ENCODE measurements at regions not wholly inside any gene's neighbourhood (a gene's known extent, or its start where the extent isn't known, plus 50 kb on each side); places are given as distances from the start of the nearest gene placed in this dataset.
"Not testable (repeated sequence)": the region's sequence is repeated elsewhere in the genome, so short reads cannot be mapped to it uniquely, and the experiment has no call there.

DNA sequence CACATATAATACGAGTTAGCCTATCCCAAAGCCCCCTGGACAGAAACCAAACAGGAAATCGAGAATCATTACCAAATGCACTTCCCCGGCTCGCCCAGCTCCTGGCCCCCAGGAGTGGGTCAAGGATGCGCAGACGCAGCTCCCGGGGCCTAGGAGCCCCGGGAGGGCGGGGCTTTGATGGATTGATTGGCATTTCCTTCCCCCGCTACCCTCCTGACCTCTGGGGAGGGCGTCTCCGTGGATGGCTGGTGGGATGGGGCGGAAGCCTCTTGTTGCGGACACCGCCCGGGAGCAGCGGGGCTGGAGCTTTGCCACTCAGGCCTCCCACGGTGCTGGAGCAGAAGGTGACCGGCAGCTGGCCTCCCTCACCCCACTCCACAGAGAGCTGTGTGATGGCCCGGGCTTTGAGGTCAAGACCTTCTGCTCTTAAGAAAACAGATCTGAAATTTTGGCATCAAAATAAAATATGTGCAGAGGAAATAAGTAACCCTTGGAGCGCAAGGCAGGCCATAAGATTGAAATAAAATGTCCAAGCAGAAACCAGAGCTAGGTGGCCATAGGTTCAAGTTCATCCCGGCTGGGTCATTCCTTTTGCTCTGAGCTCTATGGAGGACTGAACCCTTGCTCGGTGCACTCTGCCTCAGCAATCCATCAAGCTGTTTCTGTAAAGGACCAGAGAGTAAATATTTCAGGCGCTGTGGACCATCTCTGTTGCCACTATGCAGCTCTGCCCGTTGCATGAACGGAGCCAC is 262.3 kb downstream of the SOX9 start:
- in situ Hi-C loops (cut with HindIII; ENCODE audit: low sequenced_read_pairs), result no loop called here

DNA sequence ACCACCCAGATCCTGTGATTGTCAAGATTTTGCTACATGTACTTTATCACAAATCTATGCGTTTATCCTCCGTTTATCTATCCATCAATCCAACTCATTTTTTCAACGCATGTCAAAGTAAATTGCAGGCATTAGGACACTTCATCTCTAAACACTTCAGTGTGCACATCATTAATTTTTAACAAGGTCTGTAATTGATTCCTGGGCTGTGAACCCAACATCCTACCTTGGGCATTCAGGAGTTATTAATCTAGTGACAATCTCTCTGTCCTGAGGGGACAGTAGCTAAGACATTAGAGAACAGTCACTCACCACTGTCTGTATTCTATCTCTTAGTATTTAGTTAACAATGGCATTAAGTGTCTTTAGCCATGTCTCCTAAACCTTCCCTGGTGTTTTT is 264.7 kb downstream of the SOX9 start:
- in situ Hi-C loops (cut with HindIII; ENCODE audit: low sequenced_read_pairs), result no loop called here

DNA sequence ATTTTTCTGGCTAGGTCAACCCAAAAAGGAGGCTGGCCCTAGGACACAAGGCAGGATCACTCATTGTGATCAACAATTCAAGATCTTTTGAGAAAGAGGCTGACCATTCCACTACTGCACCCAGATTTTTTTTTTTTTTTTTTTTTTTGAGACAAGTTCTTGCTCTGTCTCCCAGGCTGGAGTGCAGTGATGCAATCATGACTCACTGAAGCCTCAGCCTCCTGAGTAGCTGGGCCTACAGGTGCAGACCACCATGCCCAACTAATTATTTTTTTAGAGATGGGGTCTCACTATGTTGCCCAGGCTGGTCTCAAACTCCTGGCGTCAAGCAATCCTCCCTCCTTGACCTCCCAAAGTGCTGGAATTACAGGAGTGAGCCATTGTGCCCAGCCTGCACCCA is 265.4 kb downstream of the SOX9 start:
- in situ Hi-C loops (cut with HindIII; ENCODE audit: low sequenced_read_pairs), result not testable (repeated sequence)

DNA sequence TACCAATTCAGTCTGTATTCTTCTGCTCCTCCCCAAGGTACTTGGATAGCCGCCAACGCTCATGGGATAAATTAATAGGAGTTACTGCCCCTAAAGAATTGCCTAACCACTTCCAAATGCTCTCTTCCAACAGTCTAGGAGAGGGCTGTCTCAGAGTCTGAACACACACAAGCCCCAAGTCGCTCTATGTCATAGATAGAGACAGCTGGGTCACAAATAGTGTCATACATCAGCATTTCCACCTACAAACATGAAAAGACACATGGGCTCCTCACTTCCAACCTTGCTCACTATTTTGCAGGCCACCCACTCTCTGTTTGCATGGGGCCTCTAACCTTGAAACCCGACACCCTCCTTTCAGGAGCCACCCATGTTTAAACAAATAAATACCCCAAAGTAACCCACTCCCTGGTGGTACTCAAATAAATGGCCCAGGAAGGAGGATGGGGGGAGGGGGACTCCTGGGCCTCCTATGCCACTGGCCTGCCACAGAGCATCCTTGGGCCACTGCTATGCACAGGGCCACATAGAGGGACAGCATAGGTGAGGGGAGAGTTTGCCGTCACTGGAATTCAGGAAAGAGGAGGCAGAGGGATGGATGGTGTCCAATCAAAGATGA is 265.9 kb downstream of the SOX9 start:
- in situ Hi-C loops (cut with HindIII; ENCODE audit: low sequenced_read_pairs), result no loop called here

DNA sequence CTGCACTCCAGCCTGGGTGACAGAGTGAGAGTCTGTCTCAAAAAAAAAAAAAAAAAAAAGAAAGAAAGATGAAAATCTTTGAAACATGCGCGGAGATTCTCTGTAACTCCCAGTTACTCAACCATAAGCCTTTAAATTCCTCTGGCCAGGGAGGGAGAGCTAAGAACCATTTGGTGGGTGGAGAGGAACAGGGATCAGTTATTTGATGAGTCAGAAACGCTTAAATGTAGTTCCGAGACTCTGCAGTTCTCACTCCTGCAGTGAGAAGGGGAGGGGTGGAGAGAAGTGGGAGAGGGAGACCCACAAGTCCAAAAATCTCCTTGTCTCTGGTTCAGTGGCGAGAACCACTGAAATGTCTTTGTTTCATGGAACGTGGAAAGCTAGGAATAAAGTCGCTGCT is 266.7 kb downstream of the SOX9 start:
- in situ Hi-C loops (cut with HindIII; ENCODE audit: low sequenced_read_pairs), result no loop called here

DNA sequence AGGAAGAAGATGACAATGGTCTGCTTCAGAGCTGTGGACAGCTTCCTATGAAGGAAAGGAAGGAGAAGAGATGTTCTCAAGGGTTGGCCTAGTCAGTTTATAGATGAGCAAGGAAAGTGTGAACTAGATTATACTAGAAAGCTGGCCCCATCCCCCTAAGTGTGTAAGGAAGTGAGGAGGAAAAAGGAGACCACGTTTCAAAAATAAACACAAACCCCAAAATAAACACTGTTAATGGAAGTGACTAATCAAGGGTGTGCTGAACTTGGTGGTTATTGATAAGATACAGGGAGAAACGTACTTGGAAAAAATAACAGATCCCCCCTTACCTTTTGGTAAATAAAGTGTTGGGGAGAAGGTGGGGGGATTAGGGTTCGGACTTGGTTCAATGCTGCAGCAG is 267.1 kb downstream of the SOX9 start:
- in situ Hi-C loops (cut with HindIII; ENCODE audit: low sequenced_read_pairs), result no loop called here

DNA sequence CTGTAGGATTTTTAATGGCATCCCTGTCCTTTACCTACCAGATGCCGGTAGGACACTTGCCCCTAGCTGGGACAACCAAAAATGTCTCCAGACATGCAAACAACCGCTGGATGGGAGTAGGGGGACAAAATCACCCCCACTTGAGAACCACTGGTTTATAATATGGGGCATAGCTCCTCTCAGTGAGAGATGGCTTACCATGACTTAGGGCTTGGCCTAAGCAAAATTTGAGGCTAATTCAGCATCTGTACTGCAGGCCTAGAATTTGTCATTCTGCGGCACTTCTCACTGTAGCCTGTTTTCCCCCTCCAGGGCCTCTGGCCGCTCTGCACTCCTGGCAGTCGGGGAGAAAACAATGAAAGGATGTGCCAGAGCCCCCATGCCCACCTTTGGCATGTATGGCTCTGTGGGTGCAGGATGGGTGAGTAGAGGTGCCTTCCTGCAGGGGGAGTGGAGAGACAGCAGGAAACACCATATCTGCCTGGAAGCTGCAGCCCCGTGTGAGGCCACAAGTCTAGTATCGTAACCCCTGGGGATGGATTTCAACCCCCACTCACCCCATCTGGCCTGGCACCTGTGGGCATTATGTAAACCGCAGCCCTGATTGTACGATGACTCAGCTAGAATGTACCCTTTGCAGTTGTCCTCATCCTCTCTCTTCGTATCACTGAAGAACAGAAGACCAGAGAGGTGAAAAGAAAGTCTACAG is 268.1 kb downstream of the SOX9 start:
- in situ Hi-C loops (cut with HindIII; ENCODE audit: low sequenced_read_pairs), result no loop called here

DNA sequence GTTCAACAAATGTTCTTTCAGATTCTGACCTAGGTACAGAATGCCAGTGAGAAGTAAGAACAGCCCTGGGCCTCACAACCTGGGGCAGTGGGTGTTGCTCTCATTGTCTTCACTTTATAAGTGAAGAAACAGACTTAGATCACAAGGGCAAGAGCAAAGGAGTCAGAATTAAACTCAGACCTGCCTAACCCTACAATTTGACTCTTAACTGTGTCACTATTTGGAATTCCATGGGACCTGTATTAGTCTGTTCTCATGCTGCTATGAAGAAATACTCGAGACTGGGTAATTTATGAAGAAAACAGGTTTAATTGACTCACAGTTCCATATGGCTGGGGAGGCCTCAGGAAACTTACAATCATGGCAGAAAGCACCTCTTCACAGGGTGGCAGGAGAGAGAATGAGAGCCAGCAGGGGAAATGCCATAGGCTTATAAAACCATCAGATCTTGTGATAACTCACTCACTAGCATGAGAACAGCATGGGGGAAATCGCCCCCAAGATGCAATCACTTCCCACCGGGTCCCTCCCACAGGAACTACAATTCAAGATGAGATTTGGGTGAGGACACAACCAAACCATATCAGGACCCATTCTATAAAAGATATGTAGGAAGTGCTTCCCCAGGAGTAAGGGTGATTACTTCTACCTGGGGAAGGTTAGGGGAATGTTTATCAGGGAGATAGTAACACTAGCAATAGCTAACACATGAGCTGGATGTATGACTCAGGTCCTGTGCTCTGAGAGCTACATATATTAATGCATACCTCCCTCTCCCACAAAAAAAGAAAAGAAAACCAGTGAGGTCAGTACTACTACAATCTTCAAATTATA is 270.1 kb downstream of the SOX9 start:
- in situ Hi-C loops (cut with HindIII; ENCODE audit: low sequenced_read_pairs), result no loop called here

DNA sequence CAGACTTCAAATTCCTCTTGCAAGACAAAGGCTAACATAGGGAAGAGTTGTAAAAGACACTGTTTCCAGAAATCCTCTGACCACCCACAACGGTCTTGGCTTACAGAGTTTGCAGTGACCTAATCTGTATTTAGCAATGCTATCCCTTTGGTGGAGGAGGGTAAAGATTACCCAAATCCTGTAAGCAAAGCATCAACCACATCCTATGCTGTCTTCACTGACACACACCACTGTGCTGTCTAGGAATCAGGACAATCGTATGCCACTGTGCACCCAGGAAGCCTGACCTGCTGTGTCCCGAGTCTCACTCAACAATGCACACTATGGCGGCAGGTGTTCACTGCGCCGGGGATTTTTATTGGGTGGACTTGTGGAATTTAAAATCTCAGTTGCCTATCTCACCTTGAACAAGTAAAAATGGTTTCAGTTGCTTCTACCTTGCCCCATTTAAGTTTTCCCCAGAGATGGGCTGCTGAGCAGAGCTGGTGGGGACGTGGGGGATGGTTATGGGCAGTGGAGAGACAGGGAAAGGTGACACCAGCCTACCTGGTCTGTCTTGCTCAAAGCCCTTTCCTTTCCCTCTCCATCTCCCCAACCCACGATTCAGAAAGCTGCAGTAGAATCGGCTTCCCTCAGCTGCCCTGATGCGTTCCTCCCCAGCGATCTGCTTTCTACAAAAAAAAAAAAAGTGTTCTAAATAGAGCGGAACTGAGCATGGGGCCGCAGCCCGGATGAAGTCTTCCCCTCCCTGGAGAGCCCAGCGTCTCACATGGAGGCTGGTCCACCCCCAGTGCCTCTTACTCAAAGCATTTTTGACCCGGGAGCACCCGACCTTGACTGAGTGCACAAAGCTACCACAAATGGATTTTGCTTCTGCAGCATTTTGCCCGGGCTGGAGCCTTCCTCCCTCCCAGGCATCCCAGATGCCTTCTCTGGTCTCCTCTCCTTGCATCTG is 271.5 kb downstream of the SOX9 start:
- in situ Hi-C loops (cut with HindIII; ENCODE audit: low sequenced_read_pairs), result no loop called here

DNA sequence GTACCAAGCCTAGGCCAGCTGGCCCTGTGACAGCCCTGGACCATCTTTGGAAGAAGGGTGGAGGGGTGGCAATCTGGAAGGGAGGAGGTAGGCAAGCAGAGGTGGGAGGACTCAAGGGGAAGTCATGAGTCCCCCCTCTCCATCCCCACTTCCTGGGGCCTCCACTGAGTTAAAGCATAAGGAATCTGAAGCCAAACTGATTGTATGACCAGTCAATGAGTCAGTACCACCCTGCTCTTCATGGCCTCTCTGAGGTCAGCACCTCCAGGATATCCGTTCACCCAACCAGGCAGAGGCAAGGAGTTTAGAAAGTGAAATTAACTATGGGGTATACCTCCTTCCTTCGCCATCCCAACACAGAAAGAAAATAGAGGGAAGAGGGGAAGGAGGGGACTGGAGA is 272.7 kb downstream of the SOX9 start:
- in situ Hi-C loops (cut with HindIII; ENCODE audit: low sequenced_read_pairs), result no loop called here

DNA sequence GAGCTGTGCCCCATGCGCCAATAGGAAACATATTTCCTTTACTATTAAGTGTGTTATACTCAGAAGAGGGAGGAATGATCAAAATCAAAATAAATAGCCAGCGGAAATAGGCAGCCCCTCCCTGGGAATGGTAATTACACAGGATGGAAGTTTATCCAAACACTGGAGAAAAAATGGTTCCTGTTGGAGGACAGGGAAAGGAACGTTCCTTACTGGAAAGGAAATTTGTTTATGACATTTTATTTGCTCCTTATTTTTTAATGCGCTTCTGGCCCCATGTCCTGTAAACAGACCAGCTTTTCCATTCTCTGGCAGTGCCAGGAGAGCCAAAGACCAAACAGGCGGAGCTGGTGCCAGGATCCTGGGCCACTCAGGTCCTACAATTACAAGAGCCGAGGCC is 273.7 kb downstream of the SOX9 start:
- in situ Hi-C loops (cut with HindIII; ENCODE audit: low sequenced_read_pairs), result no loop called here

DNA sequence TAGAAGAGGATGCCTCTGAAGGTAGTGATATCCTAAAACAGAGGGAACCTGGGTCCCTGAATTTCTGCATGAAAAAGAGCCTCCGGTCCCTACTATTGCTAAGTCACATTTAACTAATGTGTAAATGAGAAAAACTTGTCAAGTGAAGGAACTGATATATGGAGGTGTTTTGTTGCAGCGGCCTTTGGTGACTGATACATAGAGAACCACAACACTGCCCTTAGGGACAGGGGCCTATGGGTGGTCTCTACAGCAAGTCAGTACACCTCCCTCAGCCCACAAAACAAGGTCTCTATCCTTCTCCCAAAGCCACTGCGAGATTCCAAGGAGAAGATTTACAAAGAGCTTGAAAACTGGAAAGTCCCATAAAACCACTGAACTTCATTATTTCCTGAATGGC is 275.3 kb downstream of the SOX9 start:
- in situ Hi-C loops (cut with HindIII; ENCODE audit: low sequenced_read_pairs), result no loop called here

DNA sequence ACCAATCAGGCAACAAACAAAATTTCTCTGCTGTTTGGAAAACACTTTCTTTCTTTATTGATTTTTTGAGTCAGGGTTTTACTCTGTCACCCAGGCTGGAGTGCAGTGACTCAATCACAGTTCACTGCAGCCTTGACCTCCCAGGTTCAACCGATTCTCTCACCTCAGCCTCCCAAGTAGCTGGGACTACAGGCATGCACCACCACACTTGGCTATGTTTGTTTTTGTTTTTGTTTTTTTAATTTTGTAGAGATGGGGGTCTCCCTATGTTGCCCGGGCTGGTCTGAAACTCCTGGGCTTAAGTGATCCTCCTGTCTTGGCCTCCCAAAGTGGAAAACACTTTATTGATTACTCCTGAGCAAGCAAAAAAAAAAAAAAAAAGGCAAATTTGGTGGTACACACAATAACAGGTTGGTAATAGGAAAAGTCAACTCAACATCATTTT is 276.4 kb downstream of the SOX9 start:
- in situ Hi-C loops (cut with HindIII; ENCODE audit: low sequenced_read_pairs), result no loop called here

DNA sequence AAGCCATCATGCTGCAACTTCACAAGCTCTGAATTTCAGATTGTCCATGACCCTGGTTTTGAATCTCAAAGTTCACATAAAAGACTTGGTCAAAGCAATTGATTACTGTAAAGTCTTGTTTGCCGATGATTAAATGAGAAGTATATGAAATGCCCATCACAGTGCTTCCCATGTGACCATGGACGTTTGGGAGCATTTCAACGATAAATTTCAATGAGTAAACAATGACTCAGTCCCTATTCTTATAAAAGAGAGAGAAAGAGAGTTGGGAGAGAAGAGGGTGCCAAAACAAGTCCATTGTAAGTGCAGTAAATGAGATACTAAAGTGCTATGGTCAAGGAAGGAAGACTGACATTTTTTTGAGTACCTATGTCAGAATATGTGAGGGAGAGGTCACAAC is 276.9 kb downstream of the SOX9 start:
- in situ Hi-C loops (cut with HindIII; ENCODE audit: low sequenced_read_pairs), result no loop called here

DNA sequence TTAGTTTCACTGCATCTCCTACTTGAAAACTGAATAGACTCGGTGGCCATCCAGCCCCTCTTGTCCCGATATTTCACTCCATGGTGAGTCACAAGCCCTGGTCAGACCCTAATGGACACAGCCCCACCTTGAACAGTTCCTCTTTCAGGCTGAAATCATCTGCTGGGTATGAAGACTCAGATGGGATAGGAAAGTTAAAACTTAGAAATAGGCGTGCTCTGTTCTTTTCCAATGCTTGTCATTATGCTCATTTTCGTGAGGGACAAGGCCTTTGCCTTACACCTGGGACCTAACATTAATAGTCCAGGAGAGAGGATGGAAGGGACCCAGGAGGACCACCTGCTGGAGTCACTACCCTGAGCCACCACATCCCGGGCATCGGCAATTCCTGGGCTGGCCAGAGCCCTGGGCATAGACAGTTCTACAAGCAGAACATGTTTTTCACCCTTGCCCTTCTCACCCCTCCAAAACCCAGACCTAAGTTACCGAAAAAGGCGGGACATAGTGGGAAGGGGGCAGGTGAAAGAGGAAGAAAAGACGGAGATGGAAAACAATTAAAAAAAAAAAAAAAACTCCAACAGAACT is 278.3 kb downstream of the SOX9 start:
- in situ Hi-C loops (cut with HindIII; ENCODE audit: low sequenced_read_pairs), result no loop called here

DNA sequence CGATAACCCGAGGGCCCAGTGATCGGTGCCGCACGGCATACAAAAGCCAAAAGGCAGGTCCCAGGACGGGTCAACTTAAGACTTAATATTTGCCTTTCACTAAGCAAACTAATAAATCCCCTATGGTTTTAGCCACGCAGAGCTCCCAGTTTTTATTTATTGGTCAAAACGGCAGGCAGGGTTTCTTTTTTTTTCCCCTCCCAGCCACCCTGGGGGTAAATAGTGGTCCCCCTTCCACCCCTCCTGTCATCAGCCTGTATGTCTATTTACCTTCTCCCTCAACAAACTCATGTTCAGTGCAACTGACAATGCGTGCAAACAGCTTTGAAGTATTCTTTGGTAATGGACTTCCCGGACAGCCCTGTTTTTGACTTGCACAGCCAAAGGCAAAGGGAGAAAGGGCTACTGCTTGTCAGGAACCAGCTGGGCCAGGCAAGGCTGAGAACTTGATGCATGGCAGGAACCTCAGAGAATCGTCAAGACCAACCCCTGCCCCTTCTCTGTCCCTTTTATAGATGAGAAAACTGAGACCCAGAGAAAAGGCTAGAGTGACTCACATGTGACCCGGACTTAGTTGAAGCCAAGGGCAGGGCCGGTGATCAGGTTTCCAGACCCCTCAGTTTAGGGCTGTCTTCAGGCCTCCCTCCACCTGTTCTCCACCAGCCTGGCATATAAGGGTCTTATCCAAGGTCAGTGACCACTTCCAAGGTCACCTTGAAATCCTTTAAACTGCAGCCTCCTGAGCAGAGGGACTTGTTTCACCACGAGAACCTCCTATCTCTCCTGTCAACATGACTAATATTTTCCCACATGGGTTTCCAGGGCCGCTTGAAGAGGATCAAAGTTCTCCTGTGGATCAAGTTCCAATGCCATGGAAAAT is 279.0 kb downstream of the SOX9 start:
- in situ Hi-C loops (cut with HindIII; ENCODE audit: low sequenced_read_pairs), result loop anchor here (25.0 kb wide), 2 partner anchors 138 to 263 kb away; no protein-coding TSS in a partner anchor

DNA sequence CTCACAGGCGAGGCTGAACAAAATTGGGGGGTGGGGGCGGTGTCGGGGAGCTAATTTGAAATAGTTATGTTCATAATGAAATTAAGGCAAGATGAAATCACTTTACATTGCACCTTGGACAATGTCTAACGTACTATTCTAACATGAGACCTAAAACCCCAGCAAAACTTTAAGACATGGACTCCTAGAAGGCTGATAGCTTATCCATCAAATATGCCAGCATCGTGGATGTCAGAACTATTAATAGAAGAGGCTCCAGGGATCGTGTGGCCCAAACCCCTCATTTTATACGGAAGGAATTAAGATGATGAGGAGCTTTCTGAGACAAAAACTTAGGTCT is 279.6 kb downstream of the SOX9 start:
- in situ Hi-C loops (cut with HindIII; ENCODE audit: low sequenced_read_pairs), result loop anchor here (25.0 kb wide), 2 partner anchors 138 to 263 kb away; no protein-coding TSS in a partner anchor

DNA sequence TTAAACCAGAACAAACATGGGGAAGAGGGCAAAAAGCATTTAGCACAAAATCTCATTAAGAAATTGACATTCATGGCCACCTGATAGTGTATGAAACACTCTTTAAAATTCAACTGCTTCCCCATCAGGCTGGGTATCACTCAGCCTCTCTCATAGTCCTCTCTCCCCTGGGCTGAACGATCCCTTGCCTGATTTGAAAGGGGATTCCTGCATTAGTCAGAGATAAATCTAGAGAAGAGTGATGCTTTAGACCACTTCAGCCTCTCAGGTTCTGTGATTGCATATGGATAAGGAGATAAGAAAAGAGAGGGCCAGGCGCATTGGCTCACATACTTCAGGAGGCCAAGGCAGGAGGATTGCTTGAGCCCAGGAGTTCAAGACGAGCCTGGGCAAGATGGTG is 280.0 kb downstream of the SOX9 start:
- in situ Hi-C loops (cut with HindIII; ENCODE audit: low sequenced_read_pairs), result loop anchor here (25.0 kb wide), 2 partner anchors 139 to 264 kb away; no protein-coding TSS in a partner anchor

Measured in DLD1 (cell line).